Lung (tissue), 11 donors: ENCODE measurements at regions not wholly inside any gene's neighbourhood (a gene's known extent, or its start where the extent isn't known, plus 50 kb on each side); places are given as distances from the start of the nearest gene placed in this dataset.

ENCODE experiments used
- ATAC-seq: fragments of 200-7000 bp; cut with Tn5 transposase; one replicate; pipeline ENCODE4 v1.9.1; 2020; ENCODE audit warnings: moderate number of reproducible peaks; ENCODE audit not compliant: insufficient read depth, low FRiP score
- DNase-seq, 3 donors: peaks; one replicate each; pipeline ENCODE4 v3.0.0-alpha.2; 2013 to 2017
- H3K27ac ChIP-seq, 2 donors: one replicate each; pipeline ENCODE4 v1.5.1; 2013; ENCODE audit warnings: mild to moderate bottlenecking in 2 of 2, moderate library complexity in 2 of 2, control low read depth in 1 of 2, inconsistent platforms in 1 of 2, low read depth in 1 of 2, low read length in 1 of 2
- H3K27me3 ChIP-seq, 3 donors: one replicate each; pipeline ENCODE4 v1.5.1; 2013; ENCODE audit warnings: low read length in 2 of 3; ENCODE audit not compliant: control insufficient read depth in 3 of 3, insufficient read depth in 3 of 3
- H3K36me3 ChIP-seq, 4 donors: one replicate each; pipeline ENCODE4 v1.5.1; 2013; ENCODE audit warnings: low read length in 4 of 4, mild to moderate bottlenecking in 1 of 4, moderate library complexity in 1 of 4; ENCODE audit not compliant: control insufficient read depth in 4 of 4, insufficient read depth in 4 of 4
- H3K4me1 ChIP-seq, 5 donors: one replicate each; pipeline ENCODE4 v1.5.1; 2013; ENCODE audit warnings: low read length in 5 of 5, mild to moderate bottlenecking in 2 of 5, moderate library complexity in 1 of 5; ENCODE audit not compliant: control insufficient read depth in 5 of 5, insufficient read depth in 5 of 5
- H3K4me3 ChIP-seq: one replicate; pipeline ENCODE4 v1.5.1; 2013; ENCODE audit warnings: mild to moderate bottlenecking, control low read depth, moderate library complexity
- H3K9ac ChIP-seq, 2 donors: one replicate each; pipeline ENCODE4 v1.5.1; 2013; ENCODE audit warnings: low read length in 2 of 2, control low read depth in 1 of 2; ENCODE audit not compliant: insufficient read depth in 1 of 2
- H3K9me3 ChIP-seq, 4 donors: one replicate each; pipeline ENCODE4 v1.5.1; 2013; ENCODE audit warnings: low read length in 3 of 4, mild to moderate bottlenecking in 1 of 4, moderate library complexity in 1 of 4; ENCODE audit not compliant: control insufficient read depth in 4 of 4, insufficient read depth in 3 of 4
- WGBS, 2 donors: extraction: QIAGEN DNeasy Blood & Tissue Kit; methylation state at CpG; one replicate each; pipeline ENCODE4 v1.1.7; 2013; 5-methylcytosine and 5-hydroxymethylcytosine counted together
- TF ChIP-seq, protein P1 (sequence below): IDR thresholded peaks from 2 replicates; pipeline ENCODE4 v1.5.1; 2012; ENCODE audit warnings: mild to moderate bottlenecking; ENCODE audit errors: control extremely low read depth, extremely low read depth
- donor health status: control.
- donor health status: control.
- donor health status: Bipolar disorder and iron deficiency.
- donor health status: healthy.
- donor health status: DM: yes; HTN: yes; CAD: no.

DNA sequence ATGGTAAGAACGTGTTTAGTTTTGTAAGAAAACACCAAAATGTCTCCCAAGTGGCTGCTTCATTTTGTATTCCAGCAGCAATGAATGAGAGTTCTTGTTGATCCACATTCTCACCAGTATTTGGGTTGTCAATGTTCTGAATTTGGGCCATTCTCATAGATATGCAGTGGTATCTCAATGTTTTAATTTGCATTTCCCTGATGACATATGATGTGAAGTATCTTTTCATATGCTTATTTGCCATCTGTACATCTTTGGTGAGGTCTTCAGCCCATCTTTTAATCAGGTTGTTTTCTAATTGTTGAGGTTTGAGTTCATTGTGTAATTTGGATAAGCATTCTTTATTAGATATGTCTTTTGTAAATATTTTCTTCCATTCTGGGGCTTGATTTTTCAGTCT is 436.8 kb upstream of the IRAK1BP1 start:
- no peak for ATAC-seq
- TF ChIP-seq, protein P1, sequence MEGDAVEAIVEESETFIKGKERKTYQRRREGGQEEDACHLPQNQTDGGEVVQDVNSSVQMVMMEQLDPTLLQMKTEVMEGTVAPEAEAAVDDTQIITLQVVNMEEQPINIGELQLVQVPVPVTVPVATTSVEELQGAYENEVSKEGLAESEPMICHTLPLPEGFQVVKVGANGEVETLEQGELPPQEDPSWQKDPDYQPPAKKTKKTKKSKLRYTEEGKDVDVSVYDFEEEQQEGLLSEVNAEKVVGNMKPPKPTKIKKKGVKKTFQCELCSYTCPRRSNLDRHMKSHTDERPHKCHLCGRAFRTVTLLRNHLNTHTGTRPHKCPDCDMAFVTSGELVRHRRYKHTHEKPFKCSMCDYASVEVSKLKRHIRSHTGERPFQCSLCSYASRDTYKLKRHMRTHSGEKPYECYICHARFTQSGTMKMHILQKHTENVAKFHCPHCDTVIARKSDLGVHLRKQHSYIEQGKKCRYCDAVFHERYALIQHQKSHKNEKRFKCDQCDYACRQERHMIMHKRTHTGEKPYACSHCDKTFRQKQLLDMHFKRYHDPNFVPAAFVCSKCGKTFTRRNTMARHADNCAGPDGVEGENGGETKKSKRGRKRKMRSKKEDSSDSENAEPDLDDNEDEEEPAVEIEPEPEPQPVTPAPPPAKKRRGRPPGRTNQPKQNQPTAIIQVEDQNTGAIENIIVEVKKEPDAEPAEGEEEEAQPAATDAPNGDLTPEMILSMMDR: no peak
- WGBS, 2 donors: 33 to 46% methylated on average over 1 of the region's 1 CpG

DNA sequence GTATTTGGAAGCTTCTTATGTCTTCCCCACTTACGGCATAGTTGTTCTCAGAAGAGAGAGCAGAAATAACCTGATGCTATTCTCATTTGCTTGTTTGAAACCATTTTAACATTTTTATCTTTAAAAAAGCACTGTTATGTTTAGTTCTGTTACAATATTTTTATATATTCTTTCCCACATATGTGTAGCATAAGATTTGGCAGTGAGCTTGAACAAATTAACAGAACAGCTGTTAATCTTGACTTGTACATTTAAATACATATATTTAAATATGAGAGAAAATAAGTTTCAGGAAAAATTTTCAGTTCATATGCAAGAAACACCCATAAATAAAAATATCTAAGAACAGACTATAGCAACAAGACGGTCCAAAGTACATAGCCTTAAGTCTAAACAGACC is 431.7 kb upstream of the IRAK1BP1 start:
- no peak overlapping the region for H3K9ac ChIP-seq
- H3K36me3 ChIP-seq: no peaks in the 10 kb centered on the region
- ATAC-seq: no peak
- H3K4me1 ChIP-seq: no peaks in the 10 kb centered on the region
- no peaks in the 10 kb centered on the region for H3K27me3 ChIP-seq
- H3K4me3 ChIP-seq: no peak overlapping the region
- 85 to 88% methylated on average over 2 of the region's 2 CpGs for WGBS, 2 donors
- TF ChIP-seq, protein P1: no peak
- no peak for DNase-seq
- H3K27ac ChIP-seq: no peak overlapping the region
- no peaks in the 10 kb centered on the region for H3K9me3 ChIP-seq

More for the DNA sequence above, 436.8 kb upstream of the IRAK1BP1 start:
- no peaks in the 10 kb centered on the region for H3K27me3 ChIP-seq
- no peak overlapping the region for H3K4me3 ChIP-seq
- no peaks in the 10 kb centered on the region for H3K36me3 ChIP-seq
- H3K4me1 ChIP-seq: no peaks in the 10 kb centered on the region
- no peak overlapping the region for H3K27ac ChIP-seq
- no peak overlapping the region for H3K9ac ChIP-seq
- no peak for DNase-seq
- H3K9me3 ChIP-seq: no peaks in the 10 kb centered on the region

DNA sequence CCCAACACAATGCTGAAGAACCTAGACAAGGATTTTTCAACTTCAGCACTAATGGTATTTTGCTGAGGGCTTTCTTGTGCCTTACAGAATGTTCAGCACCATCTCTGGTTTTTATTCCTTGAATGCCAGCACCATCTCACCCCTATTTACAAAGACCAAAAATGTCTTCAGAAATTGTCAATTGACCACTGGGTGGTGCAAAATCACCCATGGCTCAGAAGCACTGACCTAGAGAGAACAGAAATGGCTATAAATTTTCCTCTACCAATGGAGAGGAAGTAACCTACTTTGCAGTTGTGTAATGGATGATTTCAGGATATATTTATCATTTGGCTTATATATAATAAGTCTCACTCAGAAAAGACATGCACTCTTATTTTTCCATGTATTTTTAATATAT is 431.0 kb upstream of the IRAK1BP1 start:
- no peaks in the 10 kb centered on the region for H3K4me1 ChIP-seq
- ATAC-seq (no peak), DNase-seq (peak in 1 of 3 donors; percentile 1)
- H3K36me3 ChIP-seq: no peaks in the 10 kb centered on the region
- H3K27me3 ChIP-seq: no peaks in the 10 kb centered on the region
- H3K9ac ChIP-seq: no peak overlapping the region
- no peak overlapping the region for H3K27ac ChIP-seq
- TF ChIP-seq, protein P1: no peak
- H3K9me3 ChIP-seq: no peaks in the 10 kb centered on the region
- H3K4me3 ChIP-seq: no peak overlapping the region

DNA sequence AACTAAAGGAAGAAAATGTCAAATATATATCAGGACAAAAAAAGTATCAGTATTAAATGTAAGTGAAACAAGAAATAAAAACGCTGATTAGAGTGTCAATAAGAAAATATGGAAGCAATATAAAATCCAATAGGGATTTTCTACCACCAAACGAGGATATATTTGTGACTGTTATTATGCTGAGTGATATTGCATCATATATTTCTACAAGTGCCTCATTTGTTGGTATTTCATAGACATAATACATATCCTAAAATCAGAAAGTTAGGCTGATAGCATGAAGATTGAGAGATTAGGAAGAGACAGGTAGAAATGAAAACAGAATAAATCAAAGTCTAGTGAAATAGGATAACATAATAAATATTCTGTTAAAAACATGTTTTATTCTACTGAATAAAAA is 429.2 kb upstream of the IRAK1BP1 start:
- 64 to 77% methylated on average over 2 of the region's 2 CpGs for WGBS, 2 donors
- H3K9ac ChIP-seq: no peak overlapping the region
- TF ChIP-seq, protein P1: no peak
- no peak for ATAC-seq
- no peaks in the 10 kb centered on the region for H3K27me3 ChIP-seq
- H3K4me3 ChIP-seq: no peak overlapping the region
- no peak overlapping the region for H3K27ac ChIP-seq
- no peaks in the 10 kb centered on the region for H3K36me3 ChIP-seq
- no peaks in the 10 kb centered on the region for H3K4me1 ChIP-seq
- DNase-seq: no peak
- H3K9me3 ChIP-seq: no peaks in the 10 kb centered on the region
